ENCODE measurements at regions not wholly inside any gene's neighbourhood (a gene's known extent, or its start where the extent isn't known, plus 50 kb on each side); places are given as distances from the start of the nearest gene placed in this dataset.

DNA sequence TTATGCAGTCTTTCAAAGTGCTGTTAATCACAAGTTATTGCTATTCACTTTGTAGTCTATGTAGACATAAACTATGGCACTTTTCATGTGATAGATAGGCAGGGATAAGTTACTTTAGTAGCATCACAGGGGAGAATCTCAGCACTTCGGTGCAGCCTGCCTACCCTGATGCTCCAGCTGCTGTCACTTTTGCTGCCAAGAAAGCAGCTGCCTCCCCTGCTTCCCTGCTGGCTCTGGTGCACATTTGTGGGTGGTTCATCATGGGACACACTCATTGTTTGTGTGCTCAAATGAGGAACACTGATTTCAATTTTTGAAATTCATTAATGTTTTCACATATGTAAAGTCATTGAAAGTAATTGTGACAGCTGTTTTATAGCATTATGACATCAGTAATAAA, 272.6 kb downstream of the S1PR1 start:
- Histone ChIP-seq H3K56ac (replicated peaks; ENCODE audit: insufficient read length, low read depth, low read length) (no peak overlapping the region), H3K27me3 (replicated peaks in 1 of 4; ENCODE audit: control insufficient read depth in 3 of 4, extremely low read depth in 1 of 4, insufficient read depth in 3 of 4, low read length in 3 of 4) (no peaks in the 10 kb centered on the region), H3K14ac (ENCODE audit: insufficient read length) (no peak overlapping the region), H4K20me1 (replicated peaks in 1 of 2; ENCODE audit: control insufficient read depth in 1 of 2, insufficient read depth in 2 of 2, low read length in 2 of 2) (no peaks in the 10 kb centered on the region), H3K4me2 (ENCODE audit: insufficient read depth in 1 of 2, low read depth in 2 of 2, low read length in 2 of 2) (no peak overlapping the region), H3K4ac (replicated peaks; ENCODE audit: insufficient read length, low read depth, low read length) (no peak overlapping the region), H3K27ac (ENCODE audit: low read depth, low read length) (no peak overlapping the region), H2BK120ac (replicated peaks; ENCODE audit: low read depth, low read length) (no peak overlapping the region), H2AK5ac (ENCODE audit: low read depth, low read length) (no peak overlapping the region), H3K9ac (replicated peaks in 1 of 4; ENCODE audit: extremely low read depth in 1 of 4, low read depth in 3 of 4, low read length in 3 of 4) (no peak overlapping the region), H2BK20ac (ENCODE audit: low read length) (no peak overlapping the region), H3K4me3 (ENCODE audit: extremely low read depth in 1 of 4, insufficient read depth in 2 of 4, low read depth in 3 of 4, low read length in 4 of 4) (no peak overlapping the region), H3K79me2 (ENCODE audit: control insufficient read depth in 1 of 2, insufficient read depth in 2 of 2, low read length in 2 of 2) (no peaks in the 10 kb centered on the region), H2AFZ (ENCODE audit: low read length) (no peak overlapping the region), H4K91ac (replicated peaks; ENCODE audit: insufficient read length, low read length) (no peak overlapping the region), H3K9me3 (ENCODE audit: insufficient read depth in 2 of 2, low read depth in 1 of 2, low read length in 1 of 2) (no peaks in the 10 kb centered on the region), H3K23me2 (ENCODE audit: low read depth, low read length) (0 out of 2 replicates have a peak, but pooled peaks cover 1% of the 10 kb centered on the region), H3K18ac (ENCODE audit: extremely low read depth, low read length) (no peak overlapping the region), H3K4me1 (replicated peaks in 1 of 4; ENCODE audit: control insufficient read depth in 3 of 4, insufficient read depth in 4 of 4, low read length in 3 of 4) (no peaks in the 10 kb centered on the region), H4K5ac (ENCODE audit: insufficient read length, low read depth, low read length) (no peak overlapping the region), H2BK12ac (ENCODE audit: low read depth, low read length) (no peak overlapping the region), H3K79me1 (ENCODE audit: low read depth, low read length) (no peaks in the 10 kb centered on the region), H2BK15ac (ENCODE audit: low read length) (no peak overlapping the region), H3K36me3 (ENCODE audit: control insufficient read depth in 2 of 4, insufficient read depth in 4 of 4, low read length in 3 of 4) (no peaks in the 10 kb centered on the region), H4K8ac (ENCODE audit: extremely low read depth, insufficient read depth, low read length) (no peak overlapping the region), H3K23ac (ENCODE audit: insufficient read length) (no peak overlapping the region), H2BK5ac (ENCODE audit: low read depth, low read length) (no peak overlapping the region)
- ChIA-PET CTCF (ENCODE audit: partially characterized antibody) (interaction anchor here (0.9 to 1.6 kb wide), 5 partner anchors 11 to 220 kb away, joined by 3 to 7 read pairs (median 3); no protein-coding TSS in a partner anchor), POLR2A (ENCODE audit: partially characterized antibody) (no interaction called here)
- 100% methylated on average over 1 of the region's 1 CpG; no CpG with 5 or more reads in 1 of the 2 experiments for WGBS, 2 experiments (ENCODE audit: extremely low coverage in 1 of 2, insufficient coverage in 1 of 2, insufficient read length in 1 of 2, insufficient replicate concordance in 2 of 2, low coverage in 1 of 2, low lambda C conversion rate in 2 of 2, missing lambda C conversion rate in 1 of 2)
- FAIRE-seq (no peak), DNase-seq (ENCODE audit: low read depth in 1 of 2, low spot score in 2 of 2) (no peak)
- TF ChIP-seq KDM4A (IDR thresholded peaks at IDR 0.05; ENCODE audit: low read depth, low read length, severe bottlenecking) = no peak
- no peak for TF ChIP-seq RAD21 (IDR thresholded peaks at IDR 0.05 in 1 of 2, conservative IDR thresholded peaks at IDR 0.05 in 1 of 2; ENCODE audit: low read depth in 2 of 2, low read length in 2 of 2)
- TF ChIP-seq, protein P1, sequence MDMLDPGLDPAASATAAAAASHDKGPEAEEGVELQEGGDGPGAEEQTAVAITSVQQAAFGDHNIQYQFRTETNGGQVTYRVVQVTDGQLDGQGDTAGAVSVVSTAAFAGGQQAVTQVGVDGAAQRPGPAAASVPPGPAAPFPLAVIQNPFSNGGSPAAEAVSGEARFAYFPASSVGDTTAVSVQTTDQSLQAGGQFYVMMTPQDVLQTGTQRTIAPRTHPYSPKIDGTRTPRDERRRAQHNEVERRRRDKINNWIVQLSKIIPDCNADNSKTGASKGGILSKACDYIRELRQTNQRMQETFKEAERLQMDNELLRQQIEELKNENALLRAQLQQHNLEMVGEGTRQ (IDR thresholded peaks at IDR 0.05; ENCODE audit: low read length) = no peak
- TF ChIP-seq KDM1A (IDR thresholded peaks at IDR 0.05; ENCODE audit: borderline replicate concordance, low read length) = no peak
- no peak for TF ChIP-seq CTBP2 (IDR thresholded peaks at IDR 0.05; ENCODE audit: borderline replicate concordance, insufficient read depth, insufficient read length, low read length)
- no peak for TF ChIP-seq CBX5 (IDR thresholded peaks at IDR 0.05; ENCODE audit: low read depth, low read length)
- no peak for TF ChIP-seq CEBPB (IDR thresholded peaks at IDR 0.05; ENCODE audit: low read depth, low read length)
- no peak for TF ChIP-seq ZNF274 (IDR thresholded peaks at IDR 0.05; ENCODE audit: borderline replicate concordance, extremely low read depth, low read length)
- no peak for TF ChIP-seq TBP (IDR thresholded peaks at IDR 0.05; ENCODE audit: low read depth, low read length)
- TF ChIP-seq KDM5A (IDR thresholded peaks at IDR 0.05; ENCODE audit: low read length) = no peak
- no peak for TF ChIP-seq RNF2 (IDR thresholded peaks at IDR 0.05; ENCODE audit: borderline replicate concordance, low read depth, low read length, missing control alignments, poor library complexity, severe bottlenecking)
- TF ChIP-seq POLR2AphosphoS5 (IDR thresholded peaks at IDR 0.05; ENCODE audit: low read depth, low read length) = no peak
- no peak for TF ChIP-seq RXRA (IDR thresholded peaks at IDR 0.05; ENCODE audit: insufficient read depth, low read depth, low read length)
